ENCODE measurements at regions not wholly inside any gene's neighbourhood (a gene's known extent, or its start where the extent isn't known, plus 50 kb on each side); places are given as distances from the start of the nearest gene placed in this dataset.

- no peak for DNase-seq (ENCODE audit: low spot score)
These were observed 64.3 kb upstream of the VANGL1 start for GRCh38 chr1:115577513-115577912.

DNA sequence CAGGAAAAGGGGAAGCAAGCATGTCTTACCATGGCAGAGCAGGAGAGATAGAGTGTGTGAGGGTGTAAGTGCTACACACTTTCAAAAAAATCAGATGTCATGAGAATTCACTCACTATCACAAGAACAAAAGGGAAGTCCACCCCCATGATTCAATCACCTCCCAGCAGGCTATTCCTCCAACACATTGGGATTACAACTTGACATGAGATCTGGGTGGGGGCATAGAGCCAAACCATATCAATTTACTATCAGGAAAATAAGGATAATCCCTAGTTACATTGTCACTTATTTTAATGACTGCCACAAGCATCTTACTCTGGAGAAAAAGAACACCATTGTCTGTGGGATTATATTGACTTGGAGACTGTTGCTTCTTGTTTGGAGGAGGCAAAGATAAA is 66.1 kb upstream of the VANGL1 start:
- DNase-seq (ENCODE audit: low spot score), result no peak

DNA sequence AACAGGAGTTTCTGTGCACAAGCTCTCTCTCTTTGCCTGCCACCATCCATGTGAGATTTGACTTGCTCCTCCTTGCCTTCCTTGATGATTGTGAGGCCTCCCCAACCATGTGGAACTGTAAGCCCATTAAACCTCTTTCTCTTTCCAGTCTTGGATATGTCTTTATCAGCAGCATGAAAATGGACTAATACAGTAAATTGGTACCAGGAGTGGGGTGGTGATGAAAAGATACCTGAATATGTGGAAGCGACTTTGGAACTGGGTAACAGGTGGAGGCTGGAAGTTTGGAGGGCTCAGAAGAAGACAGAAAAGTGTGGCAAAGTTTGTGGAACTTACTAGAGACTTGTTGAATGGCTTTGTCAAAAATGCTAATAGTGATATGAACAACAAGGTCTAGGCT is 69.1 kb upstream of the VANGL1 start:
- DNase-seq (ENCODE audit: low spot score), result no peak

DNA sequence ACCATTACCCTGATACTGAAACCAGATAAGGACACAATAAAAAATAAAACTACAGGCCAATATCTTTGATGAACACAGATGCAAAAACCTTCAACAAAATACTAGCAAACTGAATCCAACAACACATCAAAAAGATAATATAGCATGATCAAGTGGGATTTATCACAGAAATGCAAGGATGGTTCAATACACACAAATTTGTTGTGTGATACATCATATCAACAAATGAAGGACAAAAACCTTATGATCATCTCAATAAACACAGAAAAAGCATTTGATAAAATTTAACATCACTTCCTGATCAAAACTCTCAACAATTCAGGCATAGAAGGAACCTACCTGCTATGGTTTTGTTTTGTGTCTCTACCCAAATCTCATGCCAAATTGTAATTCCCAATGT is 74.3 kb upstream of the VANGL1 start:
- DNase-seq (ENCODE audit: low spot score), result no peak

DNA sequence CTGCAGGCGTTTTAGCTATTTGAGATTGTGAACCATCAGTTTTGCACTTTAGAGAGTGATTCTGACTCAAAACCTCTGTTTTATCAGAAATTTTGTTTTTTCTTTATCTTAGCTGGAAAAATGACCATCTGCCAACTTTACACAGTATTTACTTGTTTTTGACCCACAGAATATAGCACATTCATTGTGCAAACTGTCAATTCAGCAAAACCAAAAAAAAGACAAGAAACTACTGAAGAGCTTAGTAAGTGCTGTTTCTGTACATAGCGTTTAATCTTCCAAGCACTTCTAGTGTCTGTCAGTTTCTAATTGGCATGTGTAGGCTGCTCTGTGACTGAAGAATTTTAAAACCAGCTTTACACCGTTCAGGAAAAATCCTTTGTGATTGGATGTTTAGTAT is 76.0 kb upstream of the VANGL1 start:
- DNase-seq (ENCODE audit: low spot score), result no peak

GRCh38 chr1:115565353-115565752 is 76.4 kb upstream of the VANGL1 start:
- DNase-seq (ENCODE audit: low spot score), result no peak

- DNase-seq (ENCODE audit: low spot score), result no peak
These were observed 77.6 kb upstream of the VANGL1 start for GRCh38 chr1:115564201-115564600.

- no peak for DNase-seq (ENCODE audit: low spot score)
These were observed 81.7 kb upstream of the VANGL1 start for GRCh38 chr1:115560027-115560426.

DNA sequence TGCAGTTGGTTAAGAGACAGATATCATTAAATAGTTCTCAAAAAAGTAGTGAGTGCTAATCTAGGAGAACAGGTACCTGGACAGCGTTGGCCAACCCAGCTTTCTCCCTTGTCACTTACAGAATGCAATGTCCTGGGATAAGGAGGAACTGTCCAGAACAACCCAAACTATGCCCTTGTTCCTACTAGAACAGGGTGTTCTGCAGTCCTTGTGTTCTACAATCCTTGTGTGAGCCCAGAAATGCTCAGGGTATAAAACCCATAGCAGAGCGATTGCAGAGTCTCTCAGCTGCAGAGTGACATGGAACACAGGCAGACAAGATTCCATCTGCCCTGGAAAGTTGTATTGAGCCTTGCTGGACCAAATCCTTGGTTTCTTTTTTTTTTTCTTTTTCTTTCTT is 83.5 kb upstream of the VANGL1 start:
- DNase-seq (ENCODE audit: low spot score), result no peak

GRCh38 chr1:115557715-115558114 is 84.1 kb upstream of the VANGL1 start:
- no peak for DNase-seq (ENCODE audit: low spot score)

DNA sequence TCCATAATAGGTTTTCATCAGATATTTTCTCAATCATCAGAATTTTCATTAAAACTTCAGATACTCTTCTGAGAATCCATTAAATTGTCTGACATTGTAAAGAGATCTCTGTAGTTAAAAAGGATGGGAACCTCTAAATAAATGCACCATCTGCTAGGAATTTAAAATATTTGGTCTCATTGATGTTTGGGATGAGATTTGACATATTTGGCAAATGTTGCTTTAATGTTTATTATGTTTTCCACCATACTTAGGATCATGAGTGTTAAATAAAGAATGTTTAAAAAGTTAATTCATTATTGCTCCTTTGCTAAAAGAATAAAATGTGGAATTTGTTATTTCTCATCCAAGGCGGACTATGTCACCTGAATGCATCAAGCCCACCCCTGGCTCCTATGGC is 85.5 kb upstream of the VANGL1 start:
- no peak for DNase-seq (ENCODE audit: low spot score)

DNA sequence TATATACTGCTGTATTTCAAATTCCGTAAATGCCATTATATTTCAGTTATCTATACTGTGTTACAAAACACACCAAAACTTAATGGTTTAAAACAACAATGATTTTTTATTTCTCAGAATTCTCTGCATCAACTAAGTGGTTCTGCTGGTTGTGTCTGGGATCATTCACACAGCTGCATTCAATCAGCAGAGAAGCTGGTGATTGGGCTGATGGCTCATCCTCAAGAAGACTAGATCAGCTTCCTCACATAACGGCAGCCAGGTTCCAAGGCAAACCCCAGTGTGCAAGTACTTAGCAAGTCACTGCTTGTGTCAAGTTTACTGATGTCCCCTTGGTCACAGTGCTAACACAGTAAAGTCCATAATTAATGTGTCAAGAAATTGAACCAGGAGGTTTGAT is 86.3 kb upstream of the VANGL1 start:
- DNase-seq (ENCODE audit: low spot score), result no peak

GRCh38 chr1:115547696-115548095 is 94.1 kb upstream of the VANGL1 start:
- no peak for DNase-seq (ENCODE audit: low spot score)

GRCh38 chr1:115546846-115547245 is 94.9 kb upstream of the VANGL1 start:
- DNase-seq (ENCODE audit: low spot score), result no peak

GRCh38 chr1:115545791-115546733 is 95.7 kb upstream of the VANGL1 start:
- no peak for DNase-seq (ENCODE audit: low spot score)

DNA sequence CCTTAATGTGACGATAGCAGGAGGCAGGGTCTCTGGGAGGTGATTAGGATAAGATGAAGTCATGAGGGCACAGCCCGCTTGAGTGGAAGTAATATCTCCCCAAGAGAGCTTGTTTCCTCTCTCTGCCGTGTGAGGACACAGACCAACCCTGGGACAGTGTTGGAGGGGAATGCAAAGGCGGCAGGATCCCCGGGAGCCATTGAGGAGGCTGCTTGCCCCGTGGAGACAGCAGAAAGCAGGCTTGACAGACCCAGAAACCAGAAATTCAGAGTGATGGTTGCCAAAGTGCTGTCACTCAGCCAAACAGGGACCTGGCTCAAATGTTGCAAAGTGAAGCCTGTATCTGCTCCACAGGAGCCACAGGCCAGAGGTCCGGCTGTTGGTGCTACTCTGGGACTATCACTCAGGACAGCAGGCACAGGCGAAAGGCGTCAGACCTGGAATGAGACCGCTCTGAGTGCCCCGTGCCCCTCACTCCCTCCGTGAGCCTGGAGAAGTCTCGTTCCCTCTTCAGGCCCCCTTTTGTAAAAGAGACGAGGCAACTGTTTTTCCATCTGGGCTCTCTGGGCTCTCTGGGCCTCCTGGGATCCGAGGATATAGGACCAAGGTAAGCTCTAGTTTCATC is 96.6 kb upstream of the VANGL1 start:
- DNase-seq (ENCODE audit: low spot score), result no peak

DNA sequence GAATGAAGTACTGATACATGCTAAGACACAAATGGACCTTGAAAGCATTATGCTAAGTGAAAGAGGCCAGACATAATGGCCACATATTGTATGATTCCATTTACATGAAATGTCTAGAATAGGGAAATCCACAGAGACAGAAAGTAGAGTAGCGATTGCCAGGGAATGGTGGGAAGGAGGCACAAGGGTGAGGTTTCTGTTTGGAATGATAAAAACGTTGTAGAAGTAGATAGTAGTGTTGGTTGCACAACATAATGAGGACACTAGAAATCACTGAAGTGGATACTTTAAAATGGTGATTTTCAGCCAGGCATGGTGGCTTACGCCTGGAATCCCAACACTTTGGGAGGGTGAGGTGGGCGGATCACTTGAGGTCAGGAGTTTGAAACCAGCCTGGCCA is 97.6 kb upstream of the VANGL1 start:
- no peak for DNase-seq (ENCODE audit: low spot score)

GRCh38 chr1:115543247-115543646 is 98.5 kb upstream of the VANGL1 start:
- DNase-seq (ENCODE audit: low spot score), result no peak

DNA sequence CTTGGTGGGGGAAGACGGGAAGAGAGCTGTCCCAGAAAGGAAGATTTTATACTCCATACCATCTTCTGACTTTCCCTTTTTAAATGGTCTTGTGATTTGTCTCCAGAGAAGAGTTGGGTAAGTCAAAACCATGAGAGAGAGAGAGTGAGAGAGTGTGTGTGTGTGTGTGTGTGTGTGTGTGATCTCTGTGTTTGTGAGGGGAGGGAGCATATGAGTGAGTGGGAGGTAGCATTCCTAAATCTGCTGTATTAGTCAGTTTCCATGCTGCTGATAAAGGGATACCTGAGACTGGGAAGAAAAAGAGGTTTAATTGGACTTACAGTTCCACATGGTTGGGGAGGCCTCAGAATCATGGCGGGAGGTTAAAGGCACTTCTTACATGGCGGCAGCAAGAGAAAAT is 102.0 kb upstream of the VANGL1 start:
- no peak for DNase-seq (ENCODE audit: low spot score)

DNA sequence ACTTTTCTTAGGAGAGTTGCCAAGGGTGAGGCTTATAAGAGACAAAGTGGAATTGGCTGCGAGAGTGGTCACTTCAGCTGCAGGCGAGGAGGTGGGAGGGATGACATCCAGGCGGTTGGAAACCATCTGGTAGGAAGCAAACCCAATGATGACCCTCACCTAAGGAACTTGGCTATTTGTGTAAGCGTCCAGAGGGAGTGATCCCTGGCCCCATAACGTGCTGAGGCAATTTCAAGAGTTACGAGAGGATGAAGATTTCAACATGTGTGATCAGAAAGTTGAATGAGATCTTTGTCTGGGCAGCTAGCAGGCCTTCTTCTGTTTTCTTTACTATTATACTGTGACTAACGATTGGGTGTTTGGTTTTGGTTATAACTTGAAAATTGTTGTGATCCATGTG is 102.7 kb upstream of the VANGL1 start:
- DNase-seq (ENCODE audit: low spot score), result no peak

DNA sequence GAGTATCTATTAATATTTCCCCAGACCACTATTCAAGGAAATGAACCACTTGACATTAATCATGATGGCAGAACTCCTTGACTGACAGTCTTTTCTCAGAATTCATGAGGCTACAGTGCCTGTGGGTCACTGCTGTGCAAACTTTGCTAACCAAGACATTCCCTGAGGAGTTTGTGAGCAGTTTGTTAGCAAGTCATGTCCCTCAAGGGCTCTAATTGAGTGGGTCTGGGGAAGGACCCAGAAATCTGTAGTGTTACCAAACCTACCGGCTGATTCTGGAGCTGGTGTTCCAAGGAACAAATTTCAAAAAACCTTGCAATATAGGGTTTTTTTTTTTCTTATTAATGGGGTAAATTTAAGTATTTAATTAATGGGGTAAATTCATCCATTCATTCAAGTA is 103.2 kb upstream of the VANGL1 start:
- DNase-seq (ENCODE audit: low spot score), result no peak

DNA sequence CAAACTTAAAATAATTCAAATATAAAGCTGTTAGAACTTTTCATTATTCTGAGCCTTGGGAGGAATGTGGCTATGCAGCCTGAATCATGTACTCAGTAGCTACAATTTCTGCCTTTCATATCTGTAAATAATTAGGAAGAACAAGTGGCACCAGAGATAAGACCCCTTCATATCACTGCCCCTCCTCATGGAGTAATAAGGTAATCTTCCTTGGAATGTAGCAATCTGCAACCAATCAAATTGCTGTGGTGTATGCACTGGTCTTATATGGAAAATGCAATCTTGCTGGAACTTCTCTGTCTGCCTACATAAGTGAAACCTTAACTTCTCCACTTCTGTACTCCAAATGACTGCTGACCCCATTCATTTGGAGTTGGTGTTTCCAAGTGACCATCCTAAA is 104.4 kb upstream of the VANGL1 start:
- DNase-seq (ENCODE audit: low spot score), result no peak

GRCh38 chr1:115536279-115536816 is 105.4 kb upstream of the VANGL1 start:
- no peak for DNase-seq (ENCODE audit: low spot score)
